Panc1 (cell line): ENCODE measurements at regions not wholly inside any gene's neighbourhood (a gene's known extent, or its start where the extent isn't known, plus 50 kb on each side); places are given as distances from the start of the nearest gene placed in this dataset.

Experiments
- ATAC-seq: fragments of 200-7000 bp; cut with Tn5 transposase; 2 replicates; pipeline ENCODE4 v1.9.1; 2020; ENCODE audit warnings: mild to moderate bottlenecking, moderate library complexity
- BruUV-seq: library from RNA; stranded (reverse); fragments of 400-500 nt; replicated peaks from 2 replicates; lab custom pipeline; 2021; lab: Mats Ljungman, UMichigan
- CTCF ChIA-PET: fragments of 300-600 bp; sonication (Branson Sonifier 250); formaldehyde crosslinking; loops from one replicate; lab custom pipeline; 2022; ENCODE audit warnings: antibody characterized with exemption; lab: Charles Lee
- POLR2A ChIA-PET: fragments of 300-600 bp; sonication (Branson Sonifier 250); formaldehyde crosslinking; loops from one replicate; lab custom pipeline; 2022; ENCODE audit warnings: antibody characterized with exemption; lab: Charles Lee
- DNase-seq: peaks from one replicate; pipeline ENCODE4 v3.0.0-alpha.2; 2010; ENCODE audit warnings: low read depth, low spot score
- H3K27ac ChIP-seq: 2 replicates; pipeline ENCODE4 v1.5.1; 2011; ENCODE audit warnings: mild to moderate bottlenecking, low read length, inconsistent platforms
- H3K27me3 ChIP-seq: fragments of 200-500 bp; sonication (Bioruptor generic); 2 replicates; pipeline ENCODE4 v1.6.0; 2014; ENCODE audit warnings: low read length, inconsistent platforms; ENCODE audit not compliant: control insufficient read depth, insufficient read depth
- H3K36me3 ChIP-seq: fragments of 200-500 bp; sonication (Bioruptor generic); 2 replicates; pipeline ENCODE4 v1.5.1; 2014; ENCODE audit warnings: inconsistent platforms, mild to moderate bottlenecking, low read length, moderate library complexity; ENCODE audit not compliant: control insufficient read depth, insufficient read depth
- H3K4me1 ChIP-seq: 2 replicates; pipeline ENCODE4 v1.5.1; 2011; ENCODE audit warnings: inconsistent platforms, mild to moderate bottlenecking, low read length, moderate library complexity; ENCODE audit not compliant: control insufficient read depth, insufficient read depth
- H3K4me3 ChIP-seq, 2 experiments: 2 replicates each; pipeline ENCODE4 v1.5.1; 2011 to 2012; ENCODE audit warnings: low read depth in 2 of 2, low read length in 2 of 2, mild to moderate bottlenecking in 2 of 2, inconsistent platforms in 1 of 2, moderate library complexity in 1 of 2
- H3K9me3 ChIP-seq: fragments of 200-500 bp; sonication (Bioruptor generic); 2 replicates; pipeline ENCODE4 v1.5.1; 2014; ENCODE audit warnings: low read depth, mild to moderate bottlenecking, inconsistent platforms, low read length, moderate library complexity; ENCODE audit not compliant: control insufficient read depth, insufficient read depth
- POLR2AphosphoS5 ChIP-seq: IDR thresholded peaks from 2 replicates; pipeline ENCODE4 v1.6.1; 2012; ENCODE audit warnings: mild to moderate bottlenecking, low read depth, low read length, moderate library complexity
- SIN3A ChIP-seq: IDR thresholded peaks from 2 replicates; pipeline ENCODE4 v1.6.1; 2012; ENCODE audit warnings: low read depth, mild to moderate bottlenecking, low read length, moderate library complexity, borderline replicate concordance; ENCODE audit not compliant: insufficient read depth
- TCF7L2 ChIP-seq: IDR thresholded peaks from 2 replicates; pipeline ENCODE4 v1.6.1; 2011; ENCODE audit warnings: mild to moderate bottlenecking, low read depth, low read length, inconsistent platforms
- in situ Hi-C: cut with HindIII; loops from 2 replicates; pipeline ENCODE4 v1.10.0; 2016; ENCODE audit warnings: low sequenced_read_pairs, low pct_unique_long_range_greater_than_20kb
- intact Hi-C: fragments of 100-400 bp; cut with micrococcal nuclease; formaldehyde crosslinking; loops from one replicate; pipeline ENCODE4 v1.10.0; 2022; ENCODE audit not compliant: unreplicated experiment
- TF ChIP-seq, protein P1 (sequence below), 2 experiments: IDR thresholded peaks; 2 replicates each; pipeline ENCODE4 v1.6.1; 2011 to 2012; ENCODE audit warnings: low read depth in 2 of 2, control low read depth in 1 of 2, low read length in 1 of 2, mild to moderate bottlenecking in 1 of 2, moderate library complexity in 1 of 2; ENCODE audit not compliant: insufficient read depth in 1 of 2
- TF ChIP-seq, protein P2 (sequence below): fragments of 450-650 bp; IDR thresholded peaks from 2 replicates; pipeline ENCODE4 v1.5.1; 2017; ENCODE audit warnings: mild to moderate bottlenecking

DNA sequence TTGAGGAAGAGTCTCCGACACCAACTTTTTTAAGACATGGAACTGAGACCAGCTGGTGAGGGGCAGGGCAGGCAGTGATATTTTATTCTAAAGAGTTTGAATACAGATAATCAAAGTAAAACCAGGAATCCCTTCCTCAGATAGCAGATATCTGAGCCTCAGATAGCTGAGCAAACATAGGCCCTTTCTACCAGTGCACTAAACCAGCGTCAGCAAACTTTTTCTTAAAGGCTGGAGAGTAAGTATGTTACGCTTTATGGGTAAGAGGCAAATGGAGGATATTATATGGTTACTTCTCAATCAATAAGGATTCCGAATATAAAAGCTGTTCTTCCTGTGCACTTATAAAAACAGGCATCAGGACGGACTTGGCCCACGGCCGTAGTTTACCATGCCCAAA lies 73.9 kb downstream of the WNT5A start:
- TF ChIP-seq SIN3A (no peak), POLR2AphosphoS5 (no peak), TCF7L2 (no peak)
- TF ChIP-seq, protein P1, sequence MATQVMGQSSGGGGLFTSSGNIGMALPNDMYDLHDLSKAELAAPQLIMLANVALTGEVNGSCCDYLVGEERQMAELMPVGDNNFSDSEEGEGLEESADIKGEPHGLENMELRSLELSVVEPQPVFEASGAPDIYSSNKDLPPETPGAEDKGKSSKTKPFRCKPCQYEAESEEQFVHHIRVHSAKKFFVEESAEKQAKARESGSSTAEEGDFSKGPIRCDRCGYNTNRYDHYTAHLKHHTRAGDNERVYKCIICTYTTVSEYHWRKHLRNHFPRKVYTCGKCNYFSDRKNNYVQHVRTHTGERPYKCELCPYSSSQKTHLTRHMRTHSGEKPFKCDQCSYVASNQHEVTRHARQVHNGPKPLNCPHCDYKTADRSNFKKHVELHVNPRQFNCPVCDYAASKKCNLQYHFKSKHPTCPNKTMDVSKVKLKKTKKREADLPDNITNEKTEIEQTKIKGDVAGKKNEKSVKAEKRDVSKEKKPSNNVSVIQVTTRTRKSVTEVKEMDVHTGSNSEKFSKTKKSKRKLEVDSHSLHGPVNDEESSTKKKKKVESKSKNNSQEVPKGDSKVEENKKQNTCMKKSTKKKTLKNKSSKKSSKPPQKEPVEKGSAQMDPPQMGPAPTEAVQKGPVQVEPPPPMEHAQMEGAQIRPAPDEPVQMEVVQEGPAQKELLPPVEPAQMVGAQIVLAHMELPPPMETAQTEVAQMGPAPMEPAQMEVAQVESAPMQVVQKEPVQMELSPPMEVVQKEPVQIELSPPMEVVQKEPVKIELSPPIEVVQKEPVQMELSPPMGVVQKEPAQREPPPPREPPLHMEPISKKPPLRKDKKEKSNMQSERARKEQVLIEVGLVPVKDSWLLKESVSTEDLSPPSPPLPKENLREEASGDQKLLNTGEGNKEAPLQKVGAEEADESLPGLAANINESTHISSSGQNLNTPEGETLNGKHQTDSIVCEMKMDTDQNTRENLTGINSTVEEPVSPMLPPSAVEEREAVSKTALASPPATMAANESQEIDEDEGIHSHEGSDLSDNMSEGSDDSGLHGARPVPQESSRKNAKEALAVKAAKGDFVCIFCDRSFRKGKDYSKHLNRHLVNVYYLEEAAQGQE (IDR thresholded peaks at IDR 0.05; ENCODE audit: insufficient read depth in 1 of 2, low read depth in 2 of 2, low read length in 1 of 2), result no peak
- TF ChIP-seq, protein P2, sequence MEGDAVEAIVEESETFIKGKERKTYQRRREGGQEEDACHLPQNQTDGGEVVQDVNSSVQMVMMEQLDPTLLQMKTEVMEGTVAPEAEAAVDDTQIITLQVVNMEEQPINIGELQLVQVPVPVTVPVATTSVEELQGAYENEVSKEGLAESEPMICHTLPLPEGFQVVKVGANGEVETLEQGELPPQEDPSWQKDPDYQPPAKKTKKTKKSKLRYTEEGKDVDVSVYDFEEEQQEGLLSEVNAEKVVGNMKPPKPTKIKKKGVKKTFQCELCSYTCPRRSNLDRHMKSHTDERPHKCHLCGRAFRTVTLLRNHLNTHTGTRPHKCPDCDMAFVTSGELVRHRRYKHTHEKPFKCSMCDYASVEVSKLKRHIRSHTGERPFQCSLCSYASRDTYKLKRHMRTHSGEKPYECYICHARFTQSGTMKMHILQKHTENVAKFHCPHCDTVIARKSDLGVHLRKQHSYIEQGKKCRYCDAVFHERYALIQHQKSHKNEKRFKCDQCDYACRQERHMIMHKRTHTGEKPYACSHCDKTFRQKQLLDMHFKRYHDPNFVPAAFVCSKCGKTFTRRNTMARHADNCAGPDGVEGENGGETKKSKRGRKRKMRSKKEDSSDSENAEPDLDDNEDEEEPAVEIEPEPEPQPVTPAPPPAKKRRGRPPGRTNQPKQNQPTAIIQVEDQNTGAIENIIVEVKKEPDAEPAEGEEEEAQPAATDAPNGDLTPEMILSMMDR, result no peak
- Histone ChIP-seq H3K4me1 (no peaks in the 10 kb centered on the region), H3K4me3 (no peak overlapping the region), H3K27ac (no peak overlapping the region), H3K9me3 (no peaks in the 10 kb centered on the region), H3K36me3 (no peaks in the 10 kb centered on the region), H3K27me3 (no peaks in the 10 kb centered on the region)
- ChIA-PET CTCF (no interaction called here), POLR2A (no interaction called here)
- ATAC-seq (no peak), DNase-seq (no peak)
- intact Hi-C loops (no loop called here), in situ Hi-C loops (no loop called here)
- no TSS peak for BruUV-seq

DNA sequence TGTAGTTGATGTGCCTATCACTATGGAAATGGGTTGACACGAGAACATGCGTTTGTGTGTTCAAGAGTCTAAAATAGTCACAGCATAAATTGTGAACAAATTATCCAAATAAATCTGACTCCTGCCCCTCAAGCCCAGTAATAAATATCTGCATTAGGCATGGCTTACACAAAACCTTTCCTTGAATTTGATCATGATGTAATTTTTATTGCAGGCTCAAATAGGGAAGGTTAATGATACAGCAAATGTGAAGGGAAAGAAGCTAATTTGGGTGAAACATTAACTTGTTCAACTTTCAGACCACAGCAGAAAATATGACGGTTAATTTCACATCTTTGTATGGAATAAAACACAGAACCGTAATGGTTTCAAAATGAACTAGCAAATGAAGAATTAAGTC lies 74.6 kb downstream of the WNT5A start:
- DNase-seq, result no peak
- ChIA-PET CTCF (no interaction called here), POLR2A (no interaction called here)
- TF ChIP-seq, protein P1 (IDR thresholded peaks at IDR 0.05; ENCODE audit: insufficient read depth in 1 of 2, low read depth in 2 of 2, low read length in 1 of 2), result no peak
- TF ChIP-seq, protein P2, result no peak
- no peak for TF ChIP-seq POLR2AphosphoS5
- no peak for TF ChIP-seq TCF7L2
- no peak for TF ChIP-seq SIN3A
- Histone ChIP-seq H3K9me3 (no peaks in the 10 kb centered on the region), H3K4me3 (no peak overlapping the region), H3K36me3 (no peaks in the 10 kb centered on the region), H3K4me1 (no peaks in the 10 kb centered on the region), H3K27ac (no peak overlapping the region), H3K27me3 (no peaks in the 10 kb centered on the region)
- ATAC-seq, result no peak
- BruUV-seq, result no TSS peak
- intact Hi-C loops, result no loop called here
- in situ Hi-C loops, result no loop called here
